ENCODE measurements at regions not wholly inside any gene's neighbourhood (a gene's known extent, or its start where the extent isn't known, plus 50 kb on each side); places are given as distances from the start of the nearest gene placed in this dataset.
"Not testable (repeated sequence)": the region's sequence is repeated elsewhere in the genome, so short reads cannot be mapped to it uniquely, and the experiment has no call there.

DNA sequence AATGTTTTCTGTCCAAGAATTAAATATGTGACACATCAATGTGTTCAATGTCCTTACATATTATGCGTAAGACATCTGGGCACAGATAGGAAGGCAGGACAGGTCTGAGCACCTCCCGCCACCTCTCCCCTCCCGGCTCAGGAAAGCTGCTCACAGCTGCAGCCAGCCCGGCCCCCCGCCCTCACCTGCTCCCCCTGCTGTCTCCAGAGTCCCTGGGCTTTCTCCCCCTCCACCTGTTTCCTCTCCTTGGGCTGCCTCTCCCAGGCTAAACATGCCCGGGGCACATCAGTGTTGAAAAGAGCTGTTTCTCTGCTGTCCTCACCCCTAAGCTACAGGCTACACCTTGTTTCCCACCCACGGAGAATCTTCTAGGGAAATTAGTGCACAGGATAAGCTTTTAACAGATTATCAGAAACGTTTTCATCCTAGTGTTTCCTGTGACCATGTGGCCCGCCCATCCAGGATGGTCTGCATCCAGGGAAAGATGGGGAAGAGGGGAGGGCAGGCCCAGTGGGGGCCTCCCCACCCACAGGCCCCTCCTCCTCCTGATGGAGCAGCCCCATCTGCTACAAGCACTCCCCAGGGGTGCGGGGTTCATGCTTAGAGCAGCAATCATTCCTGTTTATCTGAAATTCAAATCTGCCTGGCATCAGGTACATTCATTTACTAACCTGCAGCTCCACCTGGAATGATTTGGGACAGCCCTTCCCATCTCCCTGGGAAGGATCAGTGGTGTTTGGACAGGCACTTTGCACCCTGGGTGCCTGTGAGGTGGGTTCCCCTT lies 273.8 kb upstream of the SFSWAP start:
- H3K4me2 ChIP-seq (ENCODE audit: control insufficient read depth, extremely low read depth, insufficient read depth, low read depth, low read length): no peak overlapping the region

GRCh38 chr12:131437706-131438492 lies 273.0 kb upstream of the SFSWAP start:
- Histone ChIP-seq H3K27ac (ENCODE audit: control insufficient read depth, insufficient read depth, low read length) (no peak overlapping the region), H3K4me1 (ENCODE audit: control insufficient read depth, extremely low read depth, insufficient read depth, low read length) (no peaks in the 10 kb centered on the region), H3K9ac (ENCODE audit: control insufficient read depth, extremely low read depth, insufficient read depth, low read length) (no peak overlapping the region), H3K9me1 (ENCODE audit: control insufficient read depth, extremely low read depth, insufficient read depth, low read length) (no peaks in the 10 kb centered on the region), H3K9me3 (ENCODE audit: control insufficient read depth, low read depth, low read length) (no peaks in the 10 kb centered on the region), H3K27me3 (ENCODE audit: control insufficient read depth, extremely low read depth, insufficient read depth, low read length) (no peaks in the 10 kb centered on the region), H3K36me3 (ENCODE audit: control insufficient read depth in 2 of 2, extremely low read depth in 1 of 2, insufficient read depth in 2 of 2, low read length in 2 of 2) (no peaks in the 10 kb centered on the region), H3K4me2 (ENCODE audit: control insufficient read depth, extremely low read depth, insufficient read depth, low read depth, low read length) (no peak overlapping the region), H4K20me1 (ENCODE audit: control insufficient read depth, extremely low read depth, insufficient read depth, low read length) (no peaks in the 10 kb centered on the region), H3K4me3 (ENCODE audit: control insufficient read depth in 2 of 3, extremely low read depth in 1 of 3, insufficient read depth in 2 of 3, low read depth in 1 of 3, low read length in 3 of 3) (no peak overlapping the region), H3K79me2 (ENCODE audit: control insufficient read depth, insufficient read depth, low read length) (no peaks in the 10 kb centered on the region), H2AFZ (ENCODE audit: control insufficient read depth, low read length) (no peak overlapping the region)
- DNase-seq (ENCODE audit: low read depth, low spot score) (no peak), FAIRE-seq (no peak)
- dilution Hi-C loops (cut with MboI; ENCODE audit: extremely low pct_ligation_motif_present, low sequenced_read_pairs): no loop called here
- no peak for TF ChIP-seq EZH2 (IDR thresholded peaks at IDR 0.05; ENCODE audit: low read length)
- TF ChIP-seq, protein P1, sequence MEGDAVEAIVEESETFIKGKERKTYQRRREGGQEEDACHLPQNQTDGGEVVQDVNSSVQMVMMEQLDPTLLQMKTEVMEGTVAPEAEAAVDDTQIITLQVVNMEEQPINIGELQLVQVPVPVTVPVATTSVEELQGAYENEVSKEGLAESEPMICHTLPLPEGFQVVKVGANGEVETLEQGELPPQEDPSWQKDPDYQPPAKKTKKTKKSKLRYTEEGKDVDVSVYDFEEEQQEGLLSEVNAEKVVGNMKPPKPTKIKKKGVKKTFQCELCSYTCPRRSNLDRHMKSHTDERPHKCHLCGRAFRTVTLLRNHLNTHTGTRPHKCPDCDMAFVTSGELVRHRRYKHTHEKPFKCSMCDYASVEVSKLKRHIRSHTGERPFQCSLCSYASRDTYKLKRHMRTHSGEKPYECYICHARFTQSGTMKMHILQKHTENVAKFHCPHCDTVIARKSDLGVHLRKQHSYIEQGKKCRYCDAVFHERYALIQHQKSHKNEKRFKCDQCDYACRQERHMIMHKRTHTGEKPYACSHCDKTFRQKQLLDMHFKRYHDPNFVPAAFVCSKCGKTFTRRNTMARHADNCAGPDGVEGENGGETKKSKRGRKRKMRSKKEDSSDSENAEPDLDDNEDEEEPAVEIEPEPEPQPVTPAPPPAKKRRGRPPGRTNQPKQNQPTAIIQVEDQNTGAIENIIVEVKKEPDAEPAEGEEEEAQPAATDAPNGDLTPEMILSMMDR (optimal IDR thresholded peaks at IDR 0.05 in 1 of 3, IDR thresholded peaks at IDR 0.05 in 1 of 3, conservative IDR thresholded peaks at IDR 0.05 in 1 of 3; ENCODE audit: extremely low read depth in 1 of 3, insufficient read depth in 2 of 3, low read length in 3 of 3): no peak

More for the DNA sequence above, 273.8 kb upstream of the SFSWAP start:
- no peak for TF ChIP-seq EZH2 (IDR thresholded peaks at IDR 0.05; ENCODE audit: low read length)
- TF ChIP-seq, protein P1 (optimal IDR thresholded peaks at IDR 0.05 in 1 of 3, IDR thresholded peaks at IDR 0.05 in 1 of 3, conservative IDR thresholded peaks at IDR 0.05 in 1 of 3; ENCODE audit: extremely low read depth in 1 of 3, insufficient read depth in 2 of 3, low read length in 3 of 3): no peak
- Histone ChIP-seq H2AFZ (ENCODE audit: control insufficient read depth, low read length) (no peak overlapping the region), H3K27ac (ENCODE audit: control insufficient read depth, insufficient read depth, low read length) (no peak overlapping the region), H3K9me3 (ENCODE audit: control insufficient read depth, low read depth, low read length) (no peaks in the 10 kb centered on the region), H3K4me3 (ENCODE audit: control insufficient read depth in 2 of 3, extremely low read depth in 1 of 3, insufficient read depth in 2 of 3, low read depth in 1 of 3, low read length in 3 of 3) (no peak overlapping the region), H3K4me1 (ENCODE audit: control insufficient read depth, extremely low read depth, insufficient read depth, low read length) (no peaks in the 10 kb centered on the region), H3K79me2 (ENCODE audit: control insufficient read depth, insufficient read depth, low read length) (no peaks in the 10 kb centered on the region), H3K36me3 (ENCODE audit: control insufficient read depth in 2 of 2, extremely low read depth in 1 of 2, insufficient read depth in 2 of 2, low read length in 2 of 2) (no peaks in the 10 kb centered on the region), H3K9me1 (ENCODE audit: control insufficient read depth, extremely low read depth, insufficient read depth, low read length) (no peaks in the 10 kb centered on the region), H3K9ac (ENCODE audit: control insufficient read depth, extremely low read depth, insufficient read depth, low read length) (no peak overlapping the region), H4K20me1 (ENCODE audit: control insufficient read depth, extremely low read depth, insufficient read depth, low read length) (no peaks in the 10 kb centered on the region), H3K27me3 (ENCODE audit: control insufficient read depth, extremely low read depth, insufficient read depth, low read length) (no peaks in the 10 kb centered on the region)
- no peak for FAIRE-seq
- dilution Hi-C loops (cut with MboI; ENCODE audit: extremely low pct_ligation_motif_present, low sequenced_read_pairs): no loop called here
- no peak for DNase-seq (ENCODE audit: low read depth, low spot score)

- DNase-seq (ENCODE audit: low read depth, low spot score); H3K9me3 ChIP-seq (ENCODE audit: control insufficient read depth, low read depth, low read length); H3K79me2 ChIP-seq (ENCODE audit: control insufficient read depth, insufficient read depth, low read length); FAIRE-seq; H2AFZ ChIP-seq (ENCODE audit: control insufficient read depth, low read length); dilution Hi-C loops (cut with MboI; ENCODE audit: extremely low pct_ligation_motif_present, low sequenced_read_pairs); H4K20me1 ChIP-seq (ENCODE audit: control insufficient read depth, extremely low read depth, insufficient read depth, low read length); H3K27ac ChIP-seq (ENCODE audit: control insufficient read depth, insufficient read depth, low read length); H3K4me3 ChIP-seq (ENCODE audit: control insufficient read depth in 2 of 3, extremely low read depth in 1 of 3, insufficient read depth in 2 of 3, low read depth in 1 of 3, low read length in 3 of 3); H3K9ac ChIP-seq (ENCODE audit: control insufficient read depth, extremely low read depth, insufficient read depth, low read length); H3K9me1 ChIP-seq (ENCODE audit: control insufficient read depth, extremely low read depth, insufficient read depth, low read length); H3K4me1 ChIP-seq (ENCODE audit: control insufficient read depth, extremely low read depth, insufficient read depth, low read length); H3K36me3 ChIP-seq (ENCODE audit: control insufficient read depth in 2 of 2, extremely low read depth in 1 of 2, insufficient read depth in 2 of 2, low read length in 2 of 2); H3K27me3 ChIP-seq (ENCODE audit: control insufficient read depth, extremely low read depth, insufficient read depth, low read length); H3K4me2 ChIP-seq (ENCODE audit: control insufficient read depth, extremely low read depth, insufficient read depth, low read depth, low read length): not testable (repeated sequence)
Observed at GRCh38 chr12:131438493-131438835, 272.4 kb upstream of the SFSWAP start.

Measured in keratinocyte (primary cell).